ENCODE measurements at regions not wholly inside any gene's neighbourhood (a gene's known extent, or its start where the extent isn't known, plus 50 kb on each side); places are given as distances from the start of the nearest gene placed in this dataset.

DNA sequence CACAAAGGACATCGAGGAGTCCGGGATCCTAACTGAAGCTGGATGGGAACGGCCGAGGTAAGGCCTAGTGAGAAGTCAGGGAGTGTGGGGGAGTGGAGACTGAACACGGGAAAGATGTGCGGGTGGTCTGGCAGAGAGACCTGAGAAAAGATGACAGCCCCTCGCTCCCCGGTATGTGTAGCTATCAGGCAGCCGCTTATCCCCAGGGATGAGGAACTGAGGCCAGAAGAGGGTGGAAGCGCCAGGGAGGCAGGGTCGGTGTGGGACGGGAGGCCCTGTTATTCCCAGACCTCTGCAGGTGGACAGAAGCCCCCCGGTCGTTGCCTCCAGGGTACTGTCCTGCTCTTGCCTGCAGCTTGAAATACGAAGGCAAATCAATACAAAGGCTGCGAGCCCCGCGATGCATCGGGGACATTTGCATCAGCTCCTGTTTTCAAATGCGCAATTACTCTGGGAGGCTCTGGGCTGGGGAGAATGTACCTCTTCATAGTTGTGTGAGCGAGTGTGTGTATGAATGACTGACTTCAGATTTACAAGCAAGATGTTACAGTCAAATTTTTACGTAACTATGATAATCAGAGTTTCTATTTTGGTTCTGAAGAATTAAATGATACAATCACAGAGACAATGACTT lies 221.3 kb downstream of the QKI start:
- H3K4me3 ChIP-seq (ENCODE audit: low read length) = no peak overlapping the region
- no peaks in the 10 kb centered on the region for H3K79me2 ChIP-seq (ENCODE audit: control insufficient read depth, low read length)
- no peak overlapping the region for H3K27ac ChIP-seq (ENCODE audit: low read depth, low read length)
- H3K27me3 ChIP-seq (ENCODE audit: control insufficient read depth, low read length) = peaks cover 11% of the 10 kb centered on the region
- no peaks in the 10 kb centered on the region for H3F3A ChIP-seq (ENCODE audit: control insufficient read depth, insufficient read depth)
- H3K9me2 ChIP-seq (replicated peaks; ENCODE audit: control insufficient read depth, low read length) = no peaks in the 10 kb centered on the region
- no peaks in the 10 kb centered on the region for H3K36me3 ChIP-seq (ENCODE audit: control insufficient read depth, low read length)
- no peaks in the 10 kb centered on the region for H3K9me3 ChIP-seq (ENCODE audit: control insufficient read depth, insufficient read depth, low read length)
- no peak overlapping the region for H3K4me2 ChIP-seq (ENCODE audit: low read length)
- no peaks in the 10 kb centered on the region for H4K20me1 ChIP-seq (ENCODE audit: control insufficient read depth, insufficient read depth, low read depth, low read length)
- no peaks in the 10 kb centered on the region for H3K4me1 ChIP-seq (ENCODE audit: control insufficient read depth, low read length)
- no peak for TF ChIP-seq EZH2phosphoT487 (IDR thresholded peaks at IDR 0.05; ENCODE audit: borderline replicate concordance, low read length)
- TF ChIP-seq, protein P1, sequence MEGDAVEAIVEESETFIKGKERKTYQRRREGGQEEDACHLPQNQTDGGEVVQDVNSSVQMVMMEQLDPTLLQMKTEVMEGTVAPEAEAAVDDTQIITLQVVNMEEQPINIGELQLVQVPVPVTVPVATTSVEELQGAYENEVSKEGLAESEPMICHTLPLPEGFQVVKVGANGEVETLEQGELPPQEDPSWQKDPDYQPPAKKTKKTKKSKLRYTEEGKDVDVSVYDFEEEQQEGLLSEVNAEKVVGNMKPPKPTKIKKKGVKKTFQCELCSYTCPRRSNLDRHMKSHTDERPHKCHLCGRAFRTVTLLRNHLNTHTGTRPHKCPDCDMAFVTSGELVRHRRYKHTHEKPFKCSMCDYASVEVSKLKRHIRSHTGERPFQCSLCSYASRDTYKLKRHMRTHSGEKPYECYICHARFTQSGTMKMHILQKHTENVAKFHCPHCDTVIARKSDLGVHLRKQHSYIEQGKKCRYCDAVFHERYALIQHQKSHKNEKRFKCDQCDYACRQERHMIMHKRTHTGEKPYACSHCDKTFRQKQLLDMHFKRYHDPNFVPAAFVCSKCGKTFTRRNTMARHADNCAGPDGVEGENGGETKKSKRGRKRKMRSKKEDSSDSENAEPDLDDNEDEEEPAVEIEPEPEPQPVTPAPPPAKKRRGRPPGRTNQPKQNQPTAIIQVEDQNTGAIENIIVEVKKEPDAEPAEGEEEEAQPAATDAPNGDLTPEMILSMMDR (IDR thresholded peaks at IDR 0.05; ENCODE audit: low read depth, low read length, poor library complexity, severe bottlenecking) = no peak

DNA sequence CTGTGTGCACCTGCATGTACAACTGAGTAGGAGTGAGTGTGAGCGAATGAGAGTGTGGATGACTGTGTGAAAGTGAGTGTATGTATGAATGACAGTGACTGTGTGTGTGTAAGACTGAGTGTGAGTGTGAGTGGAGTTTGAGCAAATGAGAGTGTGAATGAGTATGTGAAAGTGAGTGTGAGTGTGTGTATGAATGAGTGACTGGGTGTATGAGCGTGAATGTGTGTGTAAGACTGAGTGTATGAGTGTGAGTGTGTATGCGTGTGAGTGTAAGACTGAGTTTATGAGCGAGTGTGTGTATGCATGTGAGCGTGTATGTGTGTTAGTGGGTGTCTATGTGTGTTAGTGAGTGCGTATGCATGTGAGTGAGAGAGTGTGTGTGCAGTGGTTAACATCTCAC lies 220.8 kb downstream of the QKI start:
- TF ChIP-seq, protein P1 (IDR thresholded peaks at IDR 0.05; ENCODE audit: low read depth, low read length, poor library complexity, severe bottlenecking) = no peak
- no peak for TF ChIP-seq EZH2phosphoT487 (IDR thresholded peaks at IDR 0.05; ENCODE audit: borderline replicate concordance, low read length)
- H3K9me2 ChIP-seq (replicated peaks; ENCODE audit: control insufficient read depth, low read length) = no peaks in the 10 kb centered on the region
- no peaks in the 10 kb centered on the region for H3K79me2 ChIP-seq (ENCODE audit: control insufficient read depth, low read length)
- no peak overlapping the region for H3K27ac ChIP-seq (ENCODE audit: low read depth, low read length)
- H3F3A ChIP-seq (ENCODE audit: control insufficient read depth, insufficient read depth) = no peaks in the 10 kb centered on the region
- no peaks in the 10 kb centered on the region for H4K20me1 ChIP-seq (ENCODE audit: control insufficient read depth, insufficient read depth, low read depth, low read length)
- H3K27me3 ChIP-seq (ENCODE audit: control insufficient read depth, low read length) = peaks cover 11% of the 10 kb centered on the region
- H3K4me1 ChIP-seq (ENCODE audit: control insufficient read depth, low read length) = no peaks in the 10 kb centered on the region
- H3K4me3 ChIP-seq (ENCODE audit: low read length) = no peak overlapping the region
- no peaks in the 10 kb centered on the region for H3K36me3 ChIP-seq (ENCODE audit: control insufficient read depth, low read length)
- no peak overlapping the region for H3K4me2 ChIP-seq (ENCODE audit: low read length)
- no peaks in the 10 kb centered on the region for H3K9me3 ChIP-seq (ENCODE audit: control insufficient read depth, insufficient read depth, low read length)

DNA sequence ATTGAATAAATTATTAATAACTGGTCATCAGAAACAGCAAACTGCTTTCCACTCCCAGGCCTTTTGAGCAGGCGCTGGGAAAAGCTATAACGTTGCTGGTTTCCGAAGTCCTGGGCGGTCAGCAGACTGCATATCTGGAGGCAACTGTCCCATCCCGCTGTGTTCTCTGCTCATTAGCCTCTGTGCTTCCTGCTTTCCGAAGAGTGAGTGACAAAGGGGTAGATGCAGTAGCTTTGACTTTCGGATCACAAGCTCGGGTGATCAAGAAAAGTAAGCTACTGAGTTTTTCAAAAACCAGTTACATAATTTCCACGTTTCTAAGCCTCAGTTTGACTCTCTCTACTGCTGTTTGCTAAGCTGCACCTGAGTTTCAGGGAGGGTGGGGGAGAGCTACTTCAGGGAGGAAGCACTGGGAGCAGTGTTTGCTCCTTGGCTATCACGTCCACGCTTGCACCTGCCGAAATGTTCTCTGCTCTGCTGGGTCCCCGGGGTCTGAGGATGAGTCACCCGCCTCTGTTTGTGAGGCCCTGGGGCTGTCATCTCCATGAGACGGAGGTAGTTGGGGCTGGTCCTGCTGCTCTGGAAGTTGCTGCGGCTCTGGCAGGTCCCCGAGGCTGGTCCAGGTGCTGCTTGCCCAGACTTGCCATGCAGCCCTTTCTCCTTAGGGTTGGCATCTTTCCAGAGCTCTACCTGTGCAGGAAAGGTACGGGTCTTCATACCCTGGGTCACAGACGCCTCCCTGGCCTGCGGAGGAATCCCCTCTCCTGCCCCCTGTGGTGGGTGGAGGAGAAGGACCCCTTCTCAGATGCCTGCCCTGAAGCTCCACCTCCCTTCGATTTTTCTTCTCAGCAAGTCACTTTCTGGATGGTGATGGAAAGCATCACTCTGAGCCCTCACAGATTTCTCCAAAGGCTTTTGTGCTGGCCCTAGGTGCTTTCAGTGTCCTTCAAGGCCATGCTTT lies 220.0 kb downstream of the QKI start:
- H3F3A ChIP-seq (ENCODE audit: control insufficient read depth, insufficient read depth) = no peaks in the 10 kb centered on the region
- H3K9me3 ChIP-seq (ENCODE audit: control insufficient read depth, insufficient read depth, low read length) = no peaks in the 10 kb centered on the region
- H3K9me2 ChIP-seq (replicated peaks; ENCODE audit: control insufficient read depth, low read length) = no peaks in the 10 kb centered on the region
- H3K36me3 ChIP-seq (ENCODE audit: control insufficient read depth, low read length) = no peaks in the 10 kb centered on the region
- H3K4me2 ChIP-seq (ENCODE audit: low read length) = no peak overlapping the region
- TF ChIP-seq EZH2phosphoT487 (IDR thresholded peaks at IDR 0.05; ENCODE audit: borderline replicate concordance, low read length) = no peak
- TF ChIP-seq, protein P1 (IDR thresholded peaks at IDR 0.05; ENCODE audit: low read depth, low read length, poor library complexity, severe bottlenecking) = no peak
- no peaks in the 10 kb centered on the region for H3K4me1 ChIP-seq (ENCODE audit: control insufficient read depth, low read length)
- H3K27ac ChIP-seq (ENCODE audit: low read depth, low read length) = no peak overlapping the region
- no peaks in the 10 kb centered on the region for H3K79me2 ChIP-seq (ENCODE audit: control insufficient read depth, low read length)
- no peak overlapping the region for H3K4me3 ChIP-seq (ENCODE audit: low read length)
- H3K27me3 ChIP-seq (ENCODE audit: control insufficient read depth, low read length) = peaks cover 11% of the 10 kb centered on the region
- no peaks in the 10 kb centered on the region for H4K20me1 ChIP-seq (ENCODE audit: control insufficient read depth, insufficient read depth, low read depth, low read length)
